ENCODE measurements at regions not wholly inside any gene's neighbourhood (a gene's known extent, or its start where the extent isn't known, plus 50 kb on each side); places are given as distances from the start of the nearest gene placed in this dataset.

GRCh38 chr4:10184501-10184938 lies 67.9 kb upstream of the WDR1 start:
- TF ChIP-seq YY1 (IDR thresholded peaks at IDR 0.05; ENCODE audit: insufficient read depth, insufficient read length) (no peak), SUZ12 (IDR thresholded peaks at IDR 0.05; ENCODE audit: extremely low read depth, insufficient read depth, insufficient read length) (no peak), ZNF274 (IDR thresholded peaks at IDR 0.05; ENCODE audit: low read depth, low read length) (no peak)

All from NT2/D1 (cell line).